IMR-90 (cell line): ENCODE measurements at regions not wholly inside any gene's neighbourhood (a gene's known extent, or its start where the extent isn't known, plus 50 kb on each side); places are given as distances from the start of the nearest gene placed in this dataset.

Experiments used
- ATAC-seq: fragments of 200-7000 bp; cut with Tn5 transposase; 2 replicates; pipeline ENCODE4 v1.9.1; 2020; ENCODE audit warnings: low read depth, mild to moderate bottlenecking, moderate library complexity
- BruUV-seq: library from RNA; stranded (reverse); fragments of 400-500 nt; replicated peaks from 2 replicates; lab custom pipeline; 2021; lab: Mats Ljungman, UMichigan
- CTCF ChIA-PET: fragments of 300-600 bp; formaldehyde crosslinking; extraction: SDS; loops from one replicate; lab custom pipeline; 2021; ENCODE audit warnings: antibody characterized with exemption; lab: Yijun Ruan, JAX
- POLR2A ChIA-PET: fragments of 300-600 bp; sonication (Branson Sonifier 250); formaldehyde crosslinking; loops from one replicate; lab custom pipeline; 2022; ENCODE audit warnings: antibody characterized with exemption; ENCODE audit not compliant: unreplicated experiment; lab: Charles Lee
- DNase-seq: peaks from one replicate; pipeline ENCODE4 v3.0.0; 2013
- H2AFZ ChIP-seq: replicated peaks from 2 replicates; pipeline ENCODE3; 2013; ENCODE audit warnings: low read length, mild to moderate bottlenecking; ENCODE audit not compliant: poor library complexity
- H2AK5ac ChIP-seq: 2 replicates; pipeline ENCODE4 v1.6.1; 2013; ENCODE audit warnings: low read depth, low read length, inconsistent platforms
- H2AK9ac ChIP-seq: replicated peaks from 2 replicates; pipeline ENCODE3; 2013; ENCODE audit warnings: mild to moderate bottlenecking, low read depth, low read length, moderate library complexity; ENCODE audit not compliant: poor library complexity
- H2BK120ac ChIP-seq: 2 replicates; pipeline ENCODE4 v1.6.1; 2013; ENCODE audit warnings: low read depth, low read length, inconsistent platforms
- H2BK15ac ChIP-seq: 3 replicates; pipeline ENCODE4 v1.6.1; 2013; ENCODE audit warnings: low read depth, low read length, inconsistent platforms
- H2BK20ac ChIP-seq: 2 replicates; pipeline ENCODE4 v1.6.1; 2013; ENCODE audit warnings: low read depth, mild to moderate bottlenecking, inconsistent platforms, low read length, moderate library complexity
- H2BK5ac ChIP-seq: 2 replicates; pipeline ENCODE4 v1.6.1; 2013; ENCODE audit warnings: mild to moderate bottlenecking, low read depth, low read length, inconsistent platforms; ENCODE audit not compliant: poor library complexity, severe bottlenecking
- H3K14ac ChIP-seq: replicated peaks from 2 replicates; pipeline ENCODE4 v1.6.1; 2013; ENCODE audit warnings: low read depth, low read length, inconsistent platforms
- H3K18ac ChIP-seq: 2 replicates; pipeline ENCODE4 v1.6.1; 2013; ENCODE audit warnings: low read depth, low read length, control low read depth
- H3K23ac ChIP-seq: 2 replicates; pipeline ENCODE4 v1.6.1; 2013; ENCODE audit warnings: low read depth, low read length, inconsistent platforms
- H3K27ac ChIP-seq: 2 replicates; pipeline ENCODE4 v1.5.1; 2013; ENCODE audit warnings: mild to moderate bottlenecking, control low read depth, low read length; ENCODE audit not compliant: insufficient read depth
- H3K27me3 ChIP-seq: 2 replicates; pipeline ENCODE4 v1.6.1; 2013; ENCODE audit warnings: low read length; ENCODE audit not compliant: control insufficient read depth, insufficient read depth
- H3K36me3 ChIP-seq: 2 replicates; pipeline ENCODE4 v1.6.1; 2013; ENCODE audit warnings: low read length, mixed read lengths; ENCODE audit not compliant: control insufficient read depth, insufficient read depth
- H3K4ac ChIP-seq: 2 replicates; pipeline ENCODE4 v1.6.1; 2013; ENCODE audit warnings: low read depth, low read length, inconsistent platforms
- H3K4me1 ChIP-seq: 2 replicates; pipeline ENCODE4 v1.6.1; 2013; ENCODE audit warnings: low read length, mixed read lengths; ENCODE audit not compliant: control insufficient read depth, insufficient read depth
- H3K4me2 ChIP-seq: 2 replicates; pipeline ENCODE4 v1.6.1; 2013; ENCODE audit warnings: low read depth, mild to moderate bottlenecking, control low read depth, low read length, moderate library complexity
- H3K4me3 ChIP-seq: 2 replicates; pipeline ENCODE4 v1.5.1; 2013; ENCODE audit warnings: low read depth, mild to moderate bottlenecking, control low read depth, low read length, moderate library complexity; ENCODE audit not compliant: insufficient read depth
- H3K56ac ChIP-seq: 2 replicates; pipeline ENCODE4 v1.6.1; 2013; ENCODE audit warnings: low read length, inconsistent platforms; ENCODE audit not compliant: insufficient read depth; ENCODE audit errors: extremely low read depth
- H3K79me1 ChIP-seq, 2 experiments: 2 replicates each; pipeline ENCODE4 v1.6.1; 2013; ENCODE audit warnings: low read length in 2 of 2, inconsistent platforms in 1 of 2, low read depth in 1 of 2
- H3K9ac ChIP-seq: 2 replicates; pipeline ENCODE4 v1.6.1; 2013; ENCODE audit warnings: low read depth, low read length, control low read depth
- H3K9me1 ChIP-seq: 2 replicates; pipeline ENCODE4 v1.6.1; 2013; ENCODE audit warnings: low read length, inconsistent platforms; ENCODE audit not compliant: insufficient read depth
- H3K9me3 ChIP-seq: 2 replicates; pipeline ENCODE4 v1.6.1; 2013; ENCODE audit warnings: low read length; ENCODE audit not compliant: control insufficient read depth, insufficient read depth
- H4K20me1 ChIP-seq: 2 replicates; pipeline ENCODE4 v1.6.1; 2013; ENCODE audit warnings: low read length, inconsistent platforms; ENCODE audit not compliant: insufficient read depth
- H4K5ac ChIP-seq: 2 replicates; pipeline ENCODE4 v1.6.1; 2013; ENCODE audit warnings: mild to moderate bottlenecking, low read depth, low read length, control low read depth
- H4K8ac ChIP-seq, 2 experiments: 2 replicates each; pipeline ENCODE4 v1.6.1; 2013; ENCODE audit warnings: low read depth in 2 of 2, low read length in 2 of 2, control low read depth in 1 of 2, inconsistent platforms in 1 of 2
- H4K91ac ChIP-seq: 2 replicates; pipeline ENCODE4 v1.6.1; 2013; ENCODE audit warnings: low read depth, low read length, inconsistent platforms; ENCODE audit not compliant: insufficient read depth
- BHLHE40 ChIP-seq: fragments of 150-350 bp; IDR thresholded peaks from 2 replicates; pipeline ENCODE4 v1.6.1; 2016; ENCODE audit warnings: mild to moderate bottlenecking, low read depth, low read length
- FOS ChIP-seq: fragments of 150-350 bp; IDR thresholded peaks from 2 replicates; pipeline ENCODE4 v1.6.1; 2016; ENCODE audit warnings: low read depth, low read length
- MAFK ChIP-seq: IDR thresholded peaks from 2 replicates; pipeline ENCODE4 v1.6.1; 2012; ENCODE audit warnings: low read depth, low read length, improper control_type of control experiment
- MAZ ChIP-seq: IDR thresholded peaks from 2 replicates; pipeline ENCODE4 v1.6.1; 2012; ENCODE audit warnings: low read depth, mild to moderate bottlenecking, low read length, improper control_type of control experiment, moderate library complexity, borderline replicate concordance
- NFE2L2 ChIP-seq: fragments of 150-350 bp; IDR thresholded peaks from 2 replicates; pipeline ENCODE4 v1.6.1; 2016; ENCODE audit warnings: low read depth, mild to moderate bottlenecking, low read length
- RAD21 ChIP-seq: IDR thresholded peaks from 2 replicates; pipeline ENCODE4 v1.6.1; 2012; ENCODE audit warnings: low read length, improper control_type of control experiment
- SMC3 ChIP-seq: fragments of 150-350 bp; IDR thresholded peaks from 2 replicates; pipeline ENCODE4 v1.6.1; 2016; ENCODE audit warnings: low read depth, mild to moderate bottlenecking, antibody characterized with exemption, low read length, moderate library complexity
- WGBS, 2 experiments: methylation state at CpG; one replicate each; pipeline versions ENCODE4 v1.1.5 to v1.1.7; 2013; ENCODE audit warnings: missing lambda C conversion rate in 2 of 2; ENCODE audit not compliant: insufficient read length in 1 of 2; ENCODE audit errors: extremely low coverage in 2 of 2; 5-methylcytosine and 5-hydroxymethylcytosine counted together
- dilution Hi-C: fragments of 300-500 bp; cut with HindIII; formaldehyde crosslinking; loops from one replicate; pipeline ENCODE4 v1.14.3; 2018; ENCODE audit warnings: low sequenced_read_pairs; ENCODE audit not compliant: unreplicated experiment
- in situ Hi-C: fragments of 300-500 bp; cut with MboI; formaldehyde crosslinking; loops from 3 replicates; pipeline ENCODE4 v1.14.3; 2019; ENCODE audit warnings: low sequenced_read_pairs, inconsistent platforms, mixed read lengths
- intact Hi-C: fragments of 100-400 bp; cut with micrococcal nuclease; formaldehyde crosslinking; loops from 2 replicates; pipeline ENCODE4 v1.10.0; 2022

- 84% methylated on average over 3 of the region's 6 CpGs; no CpG with 5 or more reads in 1 of the 2 experiments for WGBS, 2 experiments
- no TSS peak for BruUV-seq
- in situ Hi-C loops = no loop called here
These were observed 155.1 kb upstream of the MKI67 start for GRCh38 chr10:128281343-128281742.

More at GRCh38 chr10:128281343-128281742, 155.1 kb upstream of the MKI67 start:
- H3K14ac ChIP-seq = no peak overlapping the region
- no peak overlapping the region for H2AFZ ChIP-seq
- H3K79me1 ChIP-seq = no peaks in the 10 kb centered on the region
- no peak overlapping the region for H2AK5ac ChIP-seq
- intact Hi-C loops (no loop called here), dilution Hi-C loops (no loop called here)
- no peak overlapping the region for H2BK5ac ChIP-seq
- H4K8ac ChIP-seq = no peak overlapping the region
- no peak overlapping the region for H3K4me3 ChIP-seq
- no peak overlapping the region for H3K4me2 ChIP-seq
- no peak overlapping the region for H2BK15ac ChIP-seq
- H4K5ac ChIP-seq = no peak overlapping the region
- no peak overlapping the region for H3K4ac ChIP-seq
- DNase-seq (no peak), ATAC-seq (no peak)
- no peaks in the 10 kb centered on the region for H3K4me1 ChIP-seq
- TF ChIP-seq MAZ (no peak), NFE2L2 (no peak), FOS (no peak), SMC3 (no peak), RAD21 (no peak), BHLHE40 (no peak), MAFK (no peak)
- H3K9ac ChIP-seq = no peak overlapping the region
- H3K36me3 ChIP-seq = no peaks in the 10 kb centered on the region
- POLR2A ChIA-PET = no interaction called here
- no peak overlapping the region for H2AK9ac ChIP-seq
- H2BK20ac ChIP-seq = no peak overlapping the region
- no peaks in the 10 kb centered on the region for H4K20me1 ChIP-seq
- no peak overlapping the region for H4K91ac ChIP-seq
- H3K27ac ChIP-seq = no peak overlapping the region
- H3K56ac ChIP-seq = no peak overlapping the region
- CTCF ChIA-PET = no interaction called here
- no peak overlapping the region for H3K23ac ChIP-seq
- peaks cover 31% of the 10 kb centered on the region for H3K9me3 ChIP-seq
- H2BK120ac ChIP-seq = no peak overlapping the region
- H3K18ac ChIP-seq = no peak overlapping the region
- no peaks in the 10 kb centered on the region for H3K9me1 ChIP-seq
- no peaks in the 10 kb centered on the region for H3K27me3 ChIP-seq
